ENCODE measurements at regions not wholly inside any gene's neighbourhood (a gene's known extent, or its start where the extent isn't known, plus 50 kb on each side); places are given as distances from the start of the nearest gene placed in this dataset.

DNA sequence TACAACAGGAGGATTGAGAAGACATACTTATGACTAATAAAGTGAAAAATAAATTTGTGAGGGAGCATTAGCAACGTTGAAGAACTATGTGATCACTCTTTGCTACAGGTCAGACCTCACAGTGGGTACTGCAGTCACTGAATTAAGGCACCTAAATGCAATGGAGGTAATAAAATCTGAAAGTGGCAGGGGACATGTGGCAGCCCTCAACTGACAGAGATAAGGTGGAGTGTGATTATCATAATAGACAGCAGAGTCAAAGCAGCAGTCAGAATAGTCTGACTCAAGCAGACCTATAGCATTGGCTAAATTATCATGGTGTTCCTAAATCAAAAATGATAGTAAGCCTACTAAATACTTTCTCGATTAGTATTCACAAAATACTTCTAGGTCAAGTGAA, 1220.5 kb downstream of the PCDH18 start:
- DNase-seq (ENCODE audit: low spot score), result no peak

DNA sequence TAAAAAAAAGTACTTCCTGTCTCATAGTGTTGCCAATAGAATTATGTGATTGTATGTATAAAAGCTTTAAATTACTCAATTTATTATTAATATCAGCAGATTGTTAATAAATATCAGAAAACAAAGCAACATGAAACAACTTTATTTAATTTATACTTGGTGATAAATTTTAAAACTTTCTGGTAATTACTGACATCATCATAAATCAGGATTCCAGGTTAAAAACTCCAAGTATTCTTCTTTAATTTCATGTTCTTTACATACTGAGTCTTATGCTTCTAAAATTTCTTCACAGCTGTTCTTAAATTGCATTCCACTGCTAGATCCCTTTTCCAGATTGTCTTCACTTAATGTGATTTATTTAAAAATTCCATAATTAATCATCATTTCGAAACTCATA, 1224.5 kb downstream of the PCDH18 start:
- no peak for DNase-seq (ENCODE audit: low spot score)

DNA sequence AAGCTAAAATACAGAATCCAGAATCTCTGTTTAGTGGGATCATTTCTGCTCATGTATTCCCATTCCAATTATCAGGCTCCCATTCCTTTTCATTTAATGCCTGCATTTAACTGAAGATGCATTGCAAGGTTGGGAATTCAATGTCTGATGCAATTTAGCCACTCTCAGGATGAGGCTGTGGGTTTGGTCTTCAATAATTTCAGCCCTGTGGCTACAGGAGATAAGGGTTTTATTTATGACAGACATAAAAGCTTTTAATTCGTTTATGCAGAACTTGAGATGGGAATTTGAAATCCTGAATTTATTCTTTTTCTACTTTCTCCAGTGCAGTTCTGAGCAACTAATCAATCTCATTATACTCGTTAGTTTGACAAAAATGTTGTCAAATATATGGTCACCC, 1225.9 kb downstream of the PCDH18 start:
- peak; percentile 6 for DNase-seq (ENCODE audit: low spot score)

DNA sequence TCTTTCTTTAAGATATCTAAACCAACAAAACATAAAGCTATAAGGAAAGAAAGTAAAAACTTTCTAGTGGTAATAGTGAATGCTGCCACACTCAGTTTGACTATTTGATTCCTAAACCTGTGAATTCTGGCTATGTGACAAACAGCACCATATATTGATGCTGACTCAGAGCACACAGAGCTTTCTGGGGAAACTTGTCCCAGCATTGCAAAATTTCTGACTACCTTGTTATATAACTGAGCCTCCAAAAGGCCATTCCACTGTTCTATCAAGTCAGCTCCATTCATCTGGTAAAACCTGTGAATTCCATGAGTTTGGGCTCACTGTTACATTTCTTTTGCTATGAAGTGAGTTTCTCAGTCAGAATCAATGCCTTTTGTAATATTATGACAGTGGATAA, 1229.7 kb downstream of the PCDH18 start:
- no peak for DNase-seq (ENCODE audit: low spot score)

DNA sequence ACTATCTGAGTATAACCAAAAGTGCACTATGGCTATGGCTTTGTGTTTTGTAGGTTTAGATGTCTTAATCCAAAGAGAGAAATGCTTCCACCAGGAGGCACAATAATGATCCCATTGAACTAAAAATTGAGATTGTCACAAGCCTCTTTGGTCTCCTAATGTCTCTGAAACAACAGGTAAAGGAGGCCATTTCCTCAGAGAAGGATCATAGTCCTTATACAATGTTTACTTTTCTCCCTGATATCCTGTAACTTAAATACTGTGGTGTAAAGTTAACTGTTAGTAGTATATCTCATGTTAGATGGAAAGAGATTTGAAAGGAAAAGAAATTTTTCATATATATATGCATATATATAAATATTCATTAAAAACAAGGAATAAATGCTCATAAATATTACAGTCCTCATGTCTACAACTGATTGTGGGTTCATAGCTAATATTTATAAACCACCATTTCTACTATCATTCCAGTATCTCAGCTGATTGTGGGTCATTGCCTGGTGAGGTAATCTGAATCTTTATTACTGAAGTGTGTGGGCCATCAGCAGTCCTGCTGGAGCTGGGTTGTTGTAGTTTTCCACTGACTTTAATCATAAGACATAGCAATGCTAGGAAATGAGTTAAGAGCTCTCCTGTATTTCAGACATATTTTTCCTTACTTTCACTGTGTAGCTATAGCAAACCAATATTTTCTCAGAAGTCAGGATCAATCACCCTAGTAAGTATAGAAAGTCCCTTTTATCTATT, 1230.4 kb downstream of the PCDH18 start:
- DNase-seq (ENCODE audit: low spot score), result no peak

DNA sequence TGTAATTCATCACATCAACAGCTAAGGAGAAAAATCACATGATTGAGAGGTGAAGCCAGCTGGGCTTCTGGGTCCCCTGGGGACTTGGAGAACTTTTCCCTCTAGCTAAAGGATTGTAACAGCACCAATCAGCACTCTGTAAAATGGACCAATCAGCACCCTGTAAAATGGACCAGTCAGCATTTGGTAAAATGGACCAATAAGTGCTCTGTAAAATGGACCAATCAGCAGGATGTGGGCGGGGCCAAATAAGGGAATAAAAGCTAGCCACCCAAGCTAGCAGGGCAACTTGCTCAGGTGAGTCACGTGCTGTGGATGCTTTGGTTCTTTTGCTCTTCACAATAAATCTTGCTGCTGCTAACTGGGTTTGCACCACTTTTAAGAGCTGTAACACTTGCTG, 1248.3 kb downstream of the PCDH18 start:
- no peak for DNase-seq (ENCODE audit: low spot score)

DNA sequence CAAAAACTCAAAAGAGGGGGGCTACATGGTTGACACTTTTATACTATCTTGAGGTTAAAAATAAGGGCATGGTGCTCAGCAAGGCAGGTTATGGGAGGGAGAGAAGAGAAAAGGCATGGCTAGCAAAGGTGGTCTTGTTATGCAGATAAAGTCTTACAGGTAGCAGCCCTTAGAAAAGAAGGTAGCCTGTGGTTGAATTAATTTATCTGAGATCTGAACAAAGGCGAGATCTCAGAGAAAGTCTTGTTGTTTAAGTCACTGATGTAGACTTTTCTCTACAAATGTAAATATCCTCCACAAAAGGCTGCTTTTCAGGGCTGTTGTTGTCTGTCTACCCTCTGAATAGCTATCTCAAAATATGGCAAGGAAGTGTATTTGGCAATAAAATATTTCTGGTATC, 1250.4 kb downstream of the PCDH18 start:
- DNase-seq (ENCODE audit: low spot score), result no peak

DNA sequence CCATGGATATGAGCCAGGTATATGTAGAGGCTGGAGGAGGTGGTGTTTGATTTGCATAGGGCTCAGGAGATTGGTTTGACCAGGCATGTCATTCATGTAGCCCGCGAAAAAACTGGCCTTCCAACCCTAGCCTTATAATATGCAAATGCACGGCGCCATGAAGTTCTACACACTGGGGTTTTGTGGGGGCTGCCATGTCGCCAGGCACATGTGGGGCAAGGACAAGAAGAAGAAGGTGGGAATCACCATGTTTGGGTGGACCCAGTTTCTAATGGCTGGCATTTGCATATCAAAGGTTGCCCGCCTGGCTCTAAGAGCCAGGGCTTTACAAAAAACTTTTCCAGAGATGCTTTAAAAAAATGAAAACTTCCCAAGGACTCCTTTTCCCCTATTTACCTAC, 1251.0 kb downstream of the PCDH18 start:
- DNase-seq (ENCODE audit: low spot score), result no peak

DNA sequence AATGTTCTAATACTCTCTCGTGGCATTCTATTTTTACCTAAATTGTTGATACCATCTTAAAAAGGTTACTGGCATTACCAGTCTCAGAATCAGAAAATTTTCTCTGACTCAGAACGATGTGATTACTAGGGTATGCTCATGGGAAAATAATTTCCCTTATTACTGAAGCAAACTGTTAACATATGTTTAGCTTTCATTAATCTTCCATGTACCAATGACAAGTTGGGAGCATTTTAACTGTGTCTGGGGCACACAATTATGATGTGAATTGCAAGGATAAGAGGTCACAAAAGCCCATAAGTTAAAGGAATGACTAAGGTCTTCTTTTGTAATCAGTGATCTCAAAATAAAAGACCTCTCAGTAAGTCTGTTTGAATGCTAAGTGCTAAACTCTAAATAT, 1254.6 kb downstream of the PCDH18 start:
- DNase-seq (ENCODE audit: low spot score), result no peak

DNA sequence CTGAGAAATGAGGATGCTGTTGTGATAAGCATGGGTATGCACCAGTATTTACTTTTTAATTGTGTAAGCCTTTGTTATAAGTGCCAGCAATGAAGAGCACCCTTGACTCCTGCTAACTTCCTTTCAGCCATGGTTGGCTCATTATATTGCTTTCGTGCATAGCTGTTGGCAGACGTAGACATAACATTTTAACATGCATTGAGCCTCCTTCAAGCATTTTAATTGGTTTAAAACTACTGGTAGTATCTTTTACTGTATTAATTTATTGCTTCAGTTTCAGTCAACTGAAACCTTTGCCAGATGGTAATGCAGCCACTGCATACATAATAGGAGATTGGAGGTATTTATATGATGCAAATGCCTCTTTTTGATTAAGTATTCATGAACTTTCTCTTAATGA, 1285.4 kb downstream of the PCDH18 start:
- no peak for DNase-seq (ENCODE audit: low spot score)

DNA sequence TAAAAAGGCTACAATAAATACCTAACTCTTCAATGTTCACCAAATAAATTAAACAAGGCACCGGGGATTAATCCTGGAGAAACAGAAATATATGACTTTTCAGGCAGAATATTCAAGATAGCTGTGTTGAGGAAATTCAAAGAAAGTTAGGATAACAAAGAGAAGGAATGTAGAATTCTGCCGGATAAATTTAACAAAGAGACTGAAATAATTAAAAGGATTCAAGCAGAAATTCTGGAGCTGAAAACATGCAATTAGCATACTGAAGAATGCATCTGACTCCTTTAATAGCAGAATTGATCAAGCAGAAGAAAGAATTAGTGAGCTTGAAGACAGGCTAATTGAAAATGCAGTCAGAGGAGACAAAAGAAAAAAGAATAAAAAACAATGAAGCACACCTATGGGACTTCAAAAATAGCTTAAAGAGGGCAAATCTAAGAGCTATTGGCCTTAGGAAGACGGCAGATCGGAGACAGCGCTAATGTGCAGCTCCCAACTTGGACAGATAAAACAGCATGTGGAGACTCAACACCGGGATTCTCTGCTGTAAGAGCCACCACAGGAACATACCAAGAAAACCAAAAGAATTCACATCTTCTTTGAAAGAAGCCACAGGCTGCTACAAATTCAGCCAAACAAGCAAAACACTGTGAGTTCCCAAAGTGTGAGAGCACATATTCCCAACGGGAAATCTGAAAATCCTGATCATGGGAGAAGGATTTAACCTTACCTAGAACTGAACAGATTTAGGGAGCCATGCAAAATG, 1290.9 kb downstream of the PCDH18 start:
- no peak for DNase-seq (ENCODE audit: low spot score)

DNA sequence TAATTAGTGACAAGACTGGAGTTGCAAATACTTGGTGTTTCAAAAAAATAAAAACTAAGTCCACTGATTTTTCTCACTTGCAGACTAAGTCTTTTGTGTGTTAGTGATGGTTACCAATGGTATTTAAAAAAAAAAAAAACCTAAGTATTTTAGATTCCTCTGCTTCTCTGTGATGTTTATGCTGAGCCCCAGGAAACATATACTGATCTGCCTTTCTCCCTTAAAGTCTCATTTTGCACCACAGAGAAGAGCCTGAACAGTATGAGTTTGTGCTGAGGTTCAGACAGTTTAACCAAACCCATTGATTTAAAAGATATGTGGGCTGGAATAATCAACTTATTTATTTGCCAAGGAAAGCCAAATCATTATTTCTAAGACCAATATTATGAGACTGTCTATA, 1305.0 kb downstream of the PCDH18 start:
- no peak for DNase-seq (ENCODE audit: low spot score)

DNA sequence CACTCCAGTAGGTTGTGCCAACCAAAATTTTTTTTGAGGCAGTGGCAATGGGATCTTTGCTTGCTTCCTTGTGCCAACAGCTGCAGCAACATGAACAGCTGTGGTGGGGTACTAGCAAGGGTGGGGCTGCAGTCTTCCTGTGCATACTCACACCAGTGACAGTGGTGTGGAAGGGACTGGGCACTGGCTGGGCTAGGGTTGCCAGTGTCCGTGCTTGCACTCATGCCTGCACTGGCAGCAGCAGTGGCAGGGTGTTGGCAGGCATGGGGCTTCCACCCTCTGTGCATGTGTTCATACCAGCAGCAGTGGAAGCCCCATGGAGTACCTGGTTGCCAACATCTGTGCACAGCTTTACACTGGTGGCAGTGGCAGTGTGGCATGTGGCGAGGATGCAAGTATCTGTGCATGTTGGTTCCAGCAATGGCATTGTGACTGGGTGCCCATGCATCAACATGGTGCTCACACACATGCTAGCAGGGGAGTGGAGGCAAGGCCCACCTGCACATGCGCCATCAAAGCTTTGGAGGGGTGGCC, 1312.6 kb downstream of the PCDH18 start:
- no peak for DNase-seq (ENCODE audit: low spot score)

DNA sequence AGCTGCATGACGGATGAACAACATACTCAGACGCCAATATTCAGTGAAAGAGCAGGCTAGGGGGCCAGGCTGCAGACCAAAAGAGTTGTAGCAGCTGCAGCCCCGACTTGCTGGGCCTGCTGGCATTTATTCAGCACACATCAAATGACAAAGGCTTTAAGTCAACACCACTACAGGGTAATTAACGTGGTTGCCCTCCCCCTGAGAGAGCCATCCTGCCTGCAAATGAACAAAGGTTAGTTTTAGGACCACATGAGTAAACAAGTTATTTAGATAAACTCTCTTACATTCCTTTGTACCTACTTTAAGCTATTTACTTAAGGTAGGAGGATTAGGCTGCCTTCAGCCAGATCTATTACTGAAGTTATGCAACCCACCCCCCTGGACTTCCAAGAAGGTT, 1329.1 kb downstream of the PCDH18 start:
- no peak for DNase-seq (ENCODE audit: low spot score)

DNA sequence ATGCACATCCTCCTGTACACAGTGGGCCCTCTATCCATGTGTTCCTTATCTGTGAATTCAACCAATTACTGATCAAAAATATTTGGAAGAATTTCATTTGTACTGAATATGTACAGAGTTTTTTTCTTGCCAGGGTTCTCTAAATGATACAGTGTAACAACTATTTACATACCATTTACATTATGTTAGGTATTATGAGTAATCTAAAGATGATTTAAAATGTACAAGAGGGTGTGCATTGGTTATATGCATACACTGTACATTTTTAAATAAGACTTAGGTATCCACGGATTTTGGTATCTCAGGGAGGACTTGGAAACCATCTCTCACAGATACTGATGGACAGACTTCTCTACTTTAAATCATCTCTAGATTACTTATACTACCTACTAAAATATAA, 1333.9 kb downstream of the PCDH18 start:
- DNase-seq (ENCODE audit: low spot score), result no peak

DNA sequence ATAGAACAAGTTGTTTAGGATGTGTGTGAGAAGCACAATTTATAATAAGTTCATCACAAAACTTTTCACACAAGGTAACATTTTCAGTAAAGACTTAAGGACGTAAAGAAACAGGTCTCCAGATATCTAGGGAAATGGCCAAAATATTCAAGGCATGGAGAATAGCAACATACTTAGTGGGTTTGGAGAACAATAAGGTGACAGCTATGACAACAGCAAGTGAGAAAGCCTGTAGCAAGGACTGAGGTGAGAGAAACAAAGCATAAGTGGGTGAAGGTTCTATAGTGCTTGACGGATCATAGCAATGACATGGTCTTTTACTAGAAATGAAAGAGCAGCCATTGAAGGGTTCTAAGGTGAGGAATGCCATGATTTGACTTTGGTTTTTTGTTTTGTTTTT, 1337.3 kb downstream of the PCDH18 start:
- no peak for DNase-seq (ENCODE audit: low spot score)

DNA sequence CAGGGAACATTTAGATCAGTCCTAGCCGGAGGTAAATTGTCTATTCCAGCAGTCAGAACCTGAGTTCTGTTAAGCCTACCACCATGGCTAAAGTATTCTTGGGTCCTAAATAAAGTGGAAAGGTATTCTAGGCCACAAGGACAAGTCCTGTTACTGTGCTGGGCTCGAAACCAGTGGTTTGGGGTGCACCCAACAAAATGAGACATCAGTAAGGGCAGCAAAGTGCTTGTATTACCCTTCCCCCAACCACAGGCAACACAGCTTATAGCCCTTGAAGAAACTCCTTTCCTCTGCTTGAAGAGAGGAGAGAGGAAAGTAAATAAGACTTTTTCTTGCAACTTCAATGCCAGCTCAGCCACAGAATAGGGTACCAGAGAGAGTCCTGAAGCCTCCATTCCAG, 1345.6 kb downstream of the PCDH18 start:
- DNase-seq (ENCODE audit: low spot score), result no peak

DNA sequence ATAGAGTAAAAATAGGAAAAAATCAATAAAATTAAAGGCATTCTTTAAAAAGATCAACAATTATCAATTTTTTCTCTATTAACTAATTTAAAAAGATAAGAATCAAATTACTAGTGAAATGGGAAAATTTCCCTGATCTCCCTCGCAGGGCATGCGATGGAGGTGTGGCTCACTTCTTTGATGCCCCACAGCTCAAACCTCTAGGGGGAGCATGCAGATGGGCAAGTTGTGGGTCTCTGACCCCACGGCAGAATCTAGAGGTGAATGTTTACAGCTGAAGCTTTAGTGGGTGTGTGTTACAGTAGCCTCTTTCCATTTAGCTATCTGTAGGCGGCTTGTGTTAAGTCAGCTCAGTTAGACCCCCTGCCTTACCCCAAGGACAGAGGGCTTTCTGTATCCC, 1348.8 kb downstream of the PCDH18 start:
- DNase-seq (ENCODE audit: low spot score), result no peak

DNA sequence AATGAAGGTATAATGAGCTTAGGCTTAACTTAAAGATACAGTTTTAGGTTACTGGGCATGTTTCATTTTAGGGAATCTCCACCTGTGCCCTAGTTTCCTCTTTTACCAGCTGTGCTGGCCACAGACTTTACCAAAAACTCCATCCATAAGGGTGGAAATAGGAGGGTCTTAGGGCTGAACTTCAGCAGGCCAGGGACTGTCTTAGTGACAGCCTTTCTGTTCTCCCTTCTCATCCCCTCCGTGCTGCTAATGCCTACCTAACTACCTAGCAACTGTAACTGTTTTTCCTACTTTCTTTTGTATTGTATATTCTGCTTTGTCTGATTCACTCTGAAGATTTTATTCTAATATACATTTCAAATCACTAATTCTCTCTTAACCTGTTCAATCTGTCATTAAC, 1375.3 kb downstream of the PCDH18 start:
- no peak for DNase-seq (ENCODE audit: low spot score)

DNA sequence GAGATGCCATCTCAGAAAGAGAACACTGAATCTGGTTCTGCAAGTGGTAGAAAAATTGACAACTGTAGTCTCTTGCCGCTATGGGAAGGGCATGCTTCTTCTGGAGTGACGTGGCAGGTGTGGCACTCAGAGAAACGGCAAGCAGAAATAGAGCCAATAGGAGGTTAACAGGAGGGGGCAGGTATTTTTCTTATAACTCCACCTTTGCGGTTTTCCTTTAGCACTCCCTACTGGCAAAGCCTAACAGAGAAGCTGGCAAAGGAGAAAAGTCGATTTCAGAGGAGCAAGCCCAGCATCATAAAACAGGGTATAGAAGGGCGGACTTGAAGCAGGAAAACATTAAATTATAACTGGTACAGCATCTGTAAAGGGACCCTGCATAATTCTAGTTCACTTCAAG, 1382.2 kb downstream of the PCDH18 start:
- DNase-seq (ENCODE audit: low spot score), result no peak

DNA sequence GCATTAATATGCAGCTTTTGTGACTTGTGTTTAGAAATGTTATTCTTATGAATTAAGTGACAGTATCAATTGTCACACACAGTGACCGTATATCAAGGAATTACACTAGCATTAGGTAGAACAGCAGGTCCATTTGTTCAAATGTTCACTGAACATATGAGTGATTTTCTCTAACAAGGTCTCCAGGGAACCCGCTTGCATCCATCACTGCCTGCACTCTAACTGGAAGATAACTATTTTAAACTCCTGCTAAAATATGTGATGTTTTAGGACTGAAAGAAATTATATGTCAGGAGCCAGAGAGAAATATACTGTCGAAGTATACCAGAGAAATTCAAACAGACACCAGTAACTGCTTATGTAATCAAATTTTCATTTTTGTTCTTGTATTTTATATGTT, 1395.7 kb downstream of the PCDH18 start:
- DNase-seq (ENCODE audit: low spot score), result no peak

DNA sequence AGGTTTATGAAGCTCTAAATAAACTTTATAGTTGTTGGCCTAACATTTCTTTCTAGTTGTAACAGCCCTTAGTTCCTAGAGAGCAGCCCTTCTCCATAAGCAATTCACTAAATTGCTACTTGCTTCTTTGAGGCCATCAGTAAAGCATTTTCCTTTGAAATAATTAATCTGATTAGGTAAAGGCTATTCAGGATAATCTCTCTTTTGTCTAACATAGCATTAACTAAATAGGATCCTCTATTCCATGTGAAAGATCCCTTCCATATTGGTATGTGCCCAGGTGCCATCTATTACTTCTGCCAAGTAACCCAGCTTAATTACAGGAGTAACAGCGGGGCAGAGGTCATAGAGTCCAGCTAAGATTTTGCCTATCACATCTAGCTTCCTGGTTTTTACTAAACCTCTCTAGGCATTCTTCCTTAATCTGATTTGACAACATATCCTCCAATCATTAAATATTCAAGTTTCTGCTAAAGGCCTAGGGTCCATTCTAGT, 1408.0 kb downstream of the PCDH18 start:
- no peak for DNase-seq (ENCODE audit: low spot score)

DNA sequence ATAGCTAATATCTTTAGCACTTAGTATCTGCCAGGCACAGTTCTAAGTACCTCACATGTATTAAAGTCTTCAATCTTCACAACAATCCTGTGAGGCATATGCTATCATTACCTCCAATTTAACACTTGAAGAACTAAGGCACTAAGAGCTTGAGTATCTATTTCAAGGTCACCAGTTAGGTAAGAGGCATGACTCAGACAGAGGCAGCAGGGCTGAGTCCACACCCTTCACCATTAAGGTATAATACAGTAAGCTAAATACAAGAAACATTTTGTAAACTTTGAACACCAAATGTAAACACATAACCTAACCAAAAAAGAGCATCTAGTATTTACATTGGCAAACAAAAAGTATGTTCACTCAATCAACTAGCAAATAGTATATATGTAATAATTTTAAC, 1410.9 kb downstream of the PCDH18 start:
- DNase-seq (ENCODE audit: low spot score), result no peak

Data from umbilical cord (tissue), 1 donor.